Heart right ventricle (tissue), 16 donors: ENCODE measurements at regions not wholly inside any gene's neighbourhood (a gene's known extent, or its start where the extent isn't known, plus 50 kb on each side); places are given as distances from the start of the nearest gene placed in this dataset.

Experiments used
- ATAC-seq, 8 donors: fragments of 200-7000 bp; cut with Tn5 transposase; one replicate each; pipeline ENCODE4 v1.9.1; 2020; ENCODE audit warnings: mild to moderate bottlenecking in 8 of 8, moderate library complexity in 8 of 8, moderate number of reproducible peaks in 1 of 8
- DNase-seq, 2 donors: peaks; one replicate each; pipeline ENCODE4 v3.0.0-alpha.2; 2020
- H3K27ac ChIP-seq, 10 donors: fragments of 200-600 bp; sonication (generic) in 2 of 10; one replicate each; pipeline versions ENCODE4 v1.5.0 to v1.8.0; 2020 to 2022; ENCODE audit warnings: mild to moderate bottlenecking in 3 of 10
- H3K27me3 ChIP-seq, 7 donors: fragments of 200-600 bp; one replicate each; pipeline ENCODE4 v1.8.0; 2021 to 2022; ENCODE audit warnings: mild to moderate bottlenecking in 2 of 7
- H3K36me3 ChIP-seq, 9 donors: fragments of 200-600 bp; sonication (generic) in 1 of 9; one replicate each; pipeline versions ENCODE4 v1.5.0 to v1.8.0; 2020 to 2022; ENCODE audit warnings: mild to moderate bottlenecking in 2 of 9
- H3K4me1 ChIP-seq, 9 donors: fragments of 200-600 bp; sonication (generic) in 1 of 9; one replicate each; pipeline versions ENCODE4 v1.5.0 to v1.8.0; 2020 to 2022; ENCODE audit warnings: mild to moderate bottlenecking in 4 of 9
- H3K4me3 ChIP-seq, 10 donors: fragments of 200-600 bp; sonication (generic) in 2 of 10; one replicate each; pipeline versions ENCODE4 v1.5.0 to v1.8.0; 2020 to 2022; ENCODE audit warnings: mild to moderate bottlenecking in 7 of 10, moderate library complexity in 2 of 10
- H3K9me3 ChIP-seq, 11 donors: fragments of 200-600 bp in 10 of 11; sonication (generic) in 2 of 11; one replicate each; pipeline versions ENCODE4 v1.5.0 to v1.8.0; 2013 to 2022; ENCODE audit warnings: mild to moderate bottlenecking in 2 of 11, control low read depth in 1 of 11, moderate library complexity in 1 of 11
- CTCF ChIP-seq, 9 donors: fragments of 200-600 bp; sonication (generic) in 2 of 9; IDR thresholded peaks; one replicate each; pipeline versions ENCODE4 v1.5.0 to v1.8.0; 2021 to 2022; ENCODE audit warnings: antibody characterized with exemption in 9 of 9, mild to moderate bottlenecking in 5 of 9, moderate library complexity in 1 of 9
- WGBS, 2 donors: extraction: QIAGEN DNeasy Blood & Tissue Kit; methylation state at CpG; one replicate each; pipeline ENCODE4 v1.1.7; 2013; ENCODE audit warnings: inconsistent platforms in 1 of 2; 5-methylcytosine and 5-hydroxymethylcytosine counted together
- intact Hi-C, 10 donors: fragments of 100-400 bp; cut with DNase I; formaldehyde crosslinking; loops; one replicate each; pipeline versions ENCODE4 v1.11.1 to v1.14.2; 2022
- donor health status: Arrhythmogenic right ventricular cardiomyopathy.
- donor health status: ischemic (EF 13 %, LVEDD 7.1; RV severe dilation, severe dysfunction).
- donor health status: healthy with polysubstance abuse.
- donor health status: DM: no; HTN: yes; CAD: no.
- donor health status: DM: no; HTN: no; CAD: no.
- donor health status: ischemic (EF 25% LVEDD 6.9; RV normal size, moderate dysfunction).
- donor health status: ischemic (EF 25% LVEDD 5.7; RV mildly dilated, moderate dysfunction).
- donor health status: healthy.
- donor health status: DM: yes; HTN: yes; CAD: no.
- donor health status: Ischemic cardiomyopathy.
- donor health status: ischemic (EF 35%, LVEDD 5.7; RV mildly dilated, moderate dysfunction).
- donor health status: nonischemic (EF 11% LVEDD 7.7; RV severe dilation, severe dysfunction).
- donor health status: DM: yes; HTN: yes; CAD: no.
- donor health status: PGD.
- donor health status: ischemic (EF 29% LVEDD 5.4; RV normal size, mild dysfunction).
- donor health status: nonischemic (EF 23%, LVEDD 6.1; RV moderate dilation, normal function).

GRCh38 chr10:129074939-129075338 lies 392.1 kb upstream of the MGMT start:
- Histone ChIP-seq H3K27ac (no peak overlapping the region), H3K27me3 (no peaks in the 10 kb centered on the region), H3K4me1 (peaks cover 0 to 17% (median 2%) of the 10 kb centered on the region in 9 donors), H3K4me3 (no peak overlapping the region), H3K9me3 (peaks cover 0 to 6% (median 0%) of the 10 kb centered on the region in 11 donors), H3K36me3 (no peaks in the 10 kb centered on the region)
- intact Hi-C loops: no loop called here
- WGBS, 2 donors: 70 to 72% methylated on average over 3 of the region's 3 CpGs
- no peak for TF ChIP-seq CTCF (IDR thresholded peaks at IDR 0.05)
- ATAC-seq (no peak), DNase-seq (no peak)

- intact Hi-C loops: no loop called here
- Histone ChIP-seq H3K27me3 (no peaks in the 10 kb centered on the region), H3K4me3 (no peak overlapping the region), H3K9me3 (peaks cover 0 to 12% (median 3%) of the 10 kb centered on the region in 11 donors), H3K27ac (no peak overlapping the region), H3K36me3 (no peaks in the 10 kb centered on the region), H3K4me1 (peaks cover 0 to 17% (median 3%) of the 10 kb centered on the region in 9 donors)
- DNase-seq (no peak), ATAC-seq (no peak)
- no peak for TF ChIP-seq CTCF (IDR thresholded peaks at IDR 0.05)
- WGBS, 2 donors: 85 to 90% methylated on average over 6 of the region's 6 CpGs
These were observed 391.5 kb upstream of the MGMT start for GRCh38 chr10:129075508-129075907.

- DNase-seq (no peak), ATAC-seq (no peak)
- Histone ChIP-seq H3K27me3 (no peaks in the 10 kb centered on the region), H3K36me3 (no peaks in the 10 kb centered on the region), H3K4me3 (no peak overlapping the region), H3K27ac (no peak overlapping the region), H3K4me1 (peaks cover 0 to 17% (median 3%) of the 10 kb centered on the region in 9 donors), H3K9me3 (peaks cover 0 to 16% (median 3%) of the 10 kb centered on the region in 11 donors)
- WGBS, 2 donors: 93 to 96% methylated on average over 11 of the region's 11 CpGs
- TF ChIP-seq CTCF (IDR thresholded peaks at IDR 0.05): no peak
- intact Hi-C loops: no loop called here
These were observed 391.1 kb upstream of the MGMT start for GRCh38 chr10:129075927-129076326.

GRCh38 chr10:129078346-129078745 lies 388.7 kb upstream of the MGMT start:
- no peak for TF ChIP-seq CTCF (IDR thresholded peaks at IDR 0.05)
- peaks cover 0 to 30% (median 4%) of the 10 kb centered on the region in 11 donors for H3K9me3 ChIP-seq
- DNase-seq: no peak
- no peak overlapping the region for H3K4me3 ChIP-seq
- no peak for ATAC-seq
- WGBS, 2 donors: 75 to 85% methylated on average over 3 of the region's 3 CpGs
- peaks cover 0 to 17% (median 3%) of the 10 kb centered on the region in 9 donors for H3K4me1 ChIP-seq
- no peaks in the 10 kb centered on the region for H3K27me3 ChIP-seq
- H3K27ac ChIP-seq: no peak overlapping the region
- H3K36me3 ChIP-seq: no peaks in the 10 kb centered on the region
- intact Hi-C loops: no loop called here
